Adrenal gland (tissue), 5 donors: ENCODE measurements at regions not wholly inside any gene's neighbourhood (a gene's known extent, or its start where the extent isn't known, plus 50 kb on each side); places are given as distances from the start of the nearest gene placed in this dataset.

Source experiments
- POLR2A ChIP-seq, 2 donors: fragments of 450-650 bp; IDR thresholded peaks; one replicate each; pipeline ENCODE4 v1.6.1; 2017; ENCODE audit warnings: antibody characterized with exemption in 2 of 2, mild to moderate bottlenecking in 2 of 2, moderate library complexity in 1 of 2
- TF ChIP-seq, protein P1 (sequence below), 6 experiments: fragments of 450-650 bp in 4 of 6; fragments of 200-600 bp in 2 of 6; sonication (generic) in 1 of 6; IDR thresholded peaks; 1 replicate in 5 of 6; 2 replicates in 1 of 6; pipeline versions ENCODE4 v1.5.1 to v1.8.0; 2016 to 2021; ENCODE audit warnings: antibody characterized with exemption in 6 of 6, mild to moderate bottlenecking in 2 of 6, moderate library complexity in 1 of 6
- donor health status: DM: no; HTN: no; CAD: no.

DNA sequence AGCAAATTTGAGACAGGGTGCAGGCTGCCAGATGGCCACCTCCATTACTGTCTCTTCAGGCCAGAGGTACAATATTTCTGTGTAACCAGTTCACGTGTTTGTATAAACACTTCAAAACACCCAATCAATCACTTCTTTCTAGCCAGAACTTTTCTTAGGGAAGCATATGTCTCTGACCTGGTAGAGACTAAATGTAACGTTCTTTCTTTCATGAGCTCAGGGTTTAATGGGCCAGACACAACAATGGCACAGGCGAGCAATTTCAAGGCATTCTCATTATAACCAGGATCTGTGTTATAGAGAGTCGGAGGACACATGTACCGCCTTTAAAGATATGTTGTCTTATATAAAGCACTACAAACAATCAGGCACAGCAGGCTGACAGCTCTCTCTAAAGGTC lies 1846.4 kb upstream of the PIK3C3 start:
- TF ChIP-seq, protein P1, sequence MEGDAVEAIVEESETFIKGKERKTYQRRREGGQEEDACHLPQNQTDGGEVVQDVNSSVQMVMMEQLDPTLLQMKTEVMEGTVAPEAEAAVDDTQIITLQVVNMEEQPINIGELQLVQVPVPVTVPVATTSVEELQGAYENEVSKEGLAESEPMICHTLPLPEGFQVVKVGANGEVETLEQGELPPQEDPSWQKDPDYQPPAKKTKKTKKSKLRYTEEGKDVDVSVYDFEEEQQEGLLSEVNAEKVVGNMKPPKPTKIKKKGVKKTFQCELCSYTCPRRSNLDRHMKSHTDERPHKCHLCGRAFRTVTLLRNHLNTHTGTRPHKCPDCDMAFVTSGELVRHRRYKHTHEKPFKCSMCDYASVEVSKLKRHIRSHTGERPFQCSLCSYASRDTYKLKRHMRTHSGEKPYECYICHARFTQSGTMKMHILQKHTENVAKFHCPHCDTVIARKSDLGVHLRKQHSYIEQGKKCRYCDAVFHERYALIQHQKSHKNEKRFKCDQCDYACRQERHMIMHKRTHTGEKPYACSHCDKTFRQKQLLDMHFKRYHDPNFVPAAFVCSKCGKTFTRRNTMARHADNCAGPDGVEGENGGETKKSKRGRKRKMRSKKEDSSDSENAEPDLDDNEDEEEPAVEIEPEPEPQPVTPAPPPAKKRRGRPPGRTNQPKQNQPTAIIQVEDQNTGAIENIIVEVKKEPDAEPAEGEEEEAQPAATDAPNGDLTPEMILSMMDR (IDR thresholded peaks at IDR 0.05), result no peak
- no peak for TF ChIP-seq POLR2A (IDR thresholded peaks at IDR 0.05)
